ENCODE measurements at regions not wholly inside any gene's neighbourhood (a gene's known extent, or its start where the extent isn't known, plus 50 kb on each side); places are given as distances from the start of the nearest gene placed in this dataset.

DNA sequence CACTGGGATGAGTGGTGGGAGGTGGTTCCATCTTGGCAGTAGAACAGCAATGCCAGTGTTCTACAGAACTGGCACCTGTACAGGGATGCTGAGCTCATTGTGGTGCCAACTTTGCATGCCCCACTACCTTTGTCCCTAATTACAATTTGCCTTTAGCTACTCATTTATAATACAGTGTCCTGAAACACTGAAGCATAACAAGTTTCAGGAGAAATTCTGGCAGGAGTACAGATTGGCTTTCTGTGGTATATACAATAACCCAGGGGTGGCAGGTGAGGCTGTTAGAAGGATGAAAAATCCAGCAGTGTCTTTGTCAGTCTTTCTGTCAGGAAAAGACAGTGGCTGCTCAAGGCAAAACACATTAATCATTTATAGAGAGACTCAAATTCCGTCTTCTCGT lies 240.3 kb downstream of the FAM76B start:
- DNase-seq (ENCODE audit: low read depth in 2 of 2), result no peak

DNA sequence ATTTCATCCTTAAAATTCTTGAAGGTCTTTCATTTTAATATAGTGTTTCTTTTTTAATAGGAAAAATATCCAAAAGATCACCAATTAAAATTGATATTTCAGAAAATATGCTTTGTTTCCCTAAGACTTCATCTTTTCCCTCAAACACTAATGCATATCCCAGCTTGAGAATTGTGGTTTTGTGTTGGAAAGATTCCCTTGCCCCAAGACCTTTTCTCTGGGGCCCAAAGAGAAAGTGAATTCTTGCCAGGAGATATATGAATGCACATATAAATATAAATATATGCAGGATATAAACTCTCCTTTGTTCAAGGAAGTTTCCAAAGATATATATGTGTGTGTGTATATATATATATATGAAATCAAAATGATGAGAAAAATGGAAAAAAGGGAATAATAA lies 241.2 kb downstream of the FAM76B start:
- DNase-seq (ENCODE audit: low read depth in 2 of 2), result no peak

- DNase-seq (ENCODE audit: low read depth in 2 of 2), result no peak
Observed at GRCh38 chr11:95547976-95548375, 241.6 kb downstream of the FAM76B start.

DNA sequence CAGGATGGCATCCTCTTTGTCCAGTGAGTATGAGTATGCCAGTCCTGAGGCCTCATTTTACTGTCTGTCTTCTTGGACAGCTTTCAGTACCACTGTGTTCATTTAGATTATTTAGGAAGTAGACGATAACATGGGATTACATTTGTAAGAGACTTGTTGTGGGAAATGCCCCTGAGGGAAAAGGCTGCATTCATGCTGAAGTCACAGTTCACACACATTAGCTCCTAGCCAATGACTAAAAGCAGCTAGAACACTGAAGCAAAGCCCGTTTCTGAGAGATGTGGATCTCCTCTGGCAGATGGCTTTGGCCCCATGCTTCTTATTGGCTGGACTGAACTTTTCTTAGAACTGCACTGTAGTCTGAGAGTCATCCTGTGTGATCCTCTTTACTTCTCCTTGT lies 242.4 kb downstream of the FAM76B start:
- no peak for DNase-seq (ENCODE audit: low read depth in 2 of 2)

DNA sequence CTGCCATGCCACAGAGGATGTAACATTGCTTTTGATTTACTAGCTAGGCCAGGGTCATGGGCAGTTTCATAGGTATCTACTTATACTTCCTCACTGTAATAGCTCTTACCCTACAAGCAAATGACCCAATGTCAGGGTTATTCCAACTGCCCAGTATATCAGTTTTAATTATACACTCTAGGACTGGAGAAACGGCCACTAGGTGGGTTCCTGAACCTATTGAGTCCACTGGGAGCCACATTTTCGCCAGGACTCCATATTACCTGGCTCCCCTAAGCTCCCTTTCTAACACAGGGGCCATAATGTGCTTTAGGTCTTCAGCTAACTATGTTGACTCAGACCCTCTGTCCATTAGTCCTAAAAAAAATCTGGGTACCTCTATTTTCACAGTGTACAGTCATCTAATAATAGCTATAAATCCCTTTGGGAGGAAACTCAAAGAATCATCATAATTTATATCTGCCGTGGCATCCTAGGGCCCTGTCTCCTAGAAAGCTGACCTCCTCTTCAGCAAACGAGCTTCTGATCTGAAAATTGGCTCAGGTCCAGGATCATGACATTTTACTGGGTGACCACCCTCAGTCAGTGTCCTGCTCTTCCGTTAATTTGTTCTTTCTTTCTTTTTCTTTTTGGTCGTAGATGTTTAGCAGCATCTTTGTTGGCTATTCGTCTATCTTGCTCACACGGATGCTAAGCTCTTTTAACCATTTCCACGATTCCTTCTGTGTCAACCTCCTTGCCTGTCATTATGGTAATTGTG lies 244.3 kb downstream of the FAM76B start:
- no peak for DNase-seq (ENCODE audit: low read depth in 2 of 2)

DNA sequence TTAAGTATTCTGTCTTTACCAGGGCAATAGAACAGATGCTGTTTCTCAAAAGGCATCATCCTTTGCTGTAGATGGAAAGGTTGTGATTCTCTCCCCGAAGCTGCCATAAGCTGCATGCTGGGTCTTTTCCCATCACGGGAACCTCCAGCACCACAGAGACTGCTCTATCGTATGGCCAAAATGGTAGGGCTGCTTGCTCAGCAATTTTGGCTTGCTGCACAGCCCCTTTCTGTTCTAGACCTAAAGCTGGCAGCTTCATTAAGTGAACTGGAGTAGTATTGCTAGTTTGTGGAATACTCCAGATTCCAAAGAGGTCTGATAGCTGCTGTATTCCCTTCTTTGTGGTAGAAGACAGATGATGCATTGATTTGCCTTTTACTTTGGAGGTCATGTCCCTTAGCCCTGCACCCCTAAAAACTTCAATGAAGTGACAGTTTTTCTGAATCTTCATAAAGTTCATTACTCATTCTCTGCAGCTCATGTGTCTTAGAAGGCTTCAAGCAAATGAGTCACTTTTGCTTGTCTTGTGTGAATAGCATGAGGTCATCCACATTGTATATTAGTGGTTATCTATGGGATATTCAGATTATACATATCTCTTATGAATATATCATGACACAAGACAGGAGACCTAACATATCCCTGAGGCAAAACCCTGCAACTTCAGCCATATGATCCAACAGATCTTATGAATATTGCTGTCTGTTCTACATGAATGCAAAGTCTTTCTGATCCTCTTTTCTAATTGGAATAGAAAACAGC lies 245.3 kb downstream of the FAM76B start:
- DNase-seq (ENCODE audit: low read depth in 2 of 2), result no peak

DNA sequence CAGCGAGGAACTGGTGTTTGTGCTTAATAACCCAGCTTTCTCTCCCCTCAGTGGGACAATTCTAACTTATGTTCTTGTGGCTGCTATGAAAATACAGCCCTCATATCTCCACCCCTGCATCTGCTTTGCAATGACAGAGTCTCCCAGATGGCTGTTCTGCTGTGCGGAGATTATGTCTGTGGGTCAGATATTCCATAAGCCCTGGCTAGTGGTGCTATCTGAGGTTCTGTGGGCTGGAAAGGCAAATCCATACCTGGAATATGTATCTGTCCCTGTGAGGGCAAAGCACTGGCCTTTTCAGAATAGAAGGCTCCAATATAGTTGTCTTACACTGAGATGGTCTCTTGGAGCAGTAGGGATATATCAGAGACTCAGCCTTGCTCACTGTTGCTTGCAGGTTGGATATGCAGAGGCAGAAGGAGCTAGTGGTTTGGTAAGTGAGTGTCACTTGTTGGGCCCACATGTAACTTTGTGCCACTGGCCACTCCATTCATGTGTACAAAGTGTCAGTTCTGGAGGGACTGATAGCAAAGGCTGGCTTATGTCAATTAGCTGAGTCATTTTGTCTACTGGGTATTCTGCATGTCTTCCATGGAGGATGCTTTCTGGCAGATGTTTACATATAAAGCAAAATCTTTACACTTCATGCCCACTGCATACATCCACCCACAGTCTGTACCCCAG lies 246.6 kb downstream of the FAM76B start:
- DNase-seq (ENCODE audit: low read depth in 2 of 2), result no peak

DNA sequence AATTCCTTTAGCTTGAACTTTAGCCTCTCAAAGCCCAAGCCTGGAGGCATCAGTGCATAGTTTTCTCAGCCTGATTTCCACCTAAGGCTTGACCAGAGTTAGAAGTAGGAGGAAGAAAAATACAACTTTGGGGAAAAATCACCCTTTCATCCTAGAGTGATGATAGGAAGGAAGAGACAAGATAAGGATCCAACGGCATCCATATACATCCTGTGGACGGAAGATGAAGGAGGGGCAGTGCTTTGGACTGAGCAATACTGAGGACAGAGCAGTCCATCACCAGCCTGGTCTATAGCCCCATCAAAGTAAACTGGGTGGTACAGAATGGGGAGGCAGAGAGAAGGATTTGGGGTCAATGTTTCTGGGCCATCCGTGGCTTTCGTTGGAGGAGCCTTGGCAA lies 247.9 kb downstream of the FAM76B start:
- DNase-seq (ENCODE audit: low read depth in 2 of 2), result no peak

DNA sequence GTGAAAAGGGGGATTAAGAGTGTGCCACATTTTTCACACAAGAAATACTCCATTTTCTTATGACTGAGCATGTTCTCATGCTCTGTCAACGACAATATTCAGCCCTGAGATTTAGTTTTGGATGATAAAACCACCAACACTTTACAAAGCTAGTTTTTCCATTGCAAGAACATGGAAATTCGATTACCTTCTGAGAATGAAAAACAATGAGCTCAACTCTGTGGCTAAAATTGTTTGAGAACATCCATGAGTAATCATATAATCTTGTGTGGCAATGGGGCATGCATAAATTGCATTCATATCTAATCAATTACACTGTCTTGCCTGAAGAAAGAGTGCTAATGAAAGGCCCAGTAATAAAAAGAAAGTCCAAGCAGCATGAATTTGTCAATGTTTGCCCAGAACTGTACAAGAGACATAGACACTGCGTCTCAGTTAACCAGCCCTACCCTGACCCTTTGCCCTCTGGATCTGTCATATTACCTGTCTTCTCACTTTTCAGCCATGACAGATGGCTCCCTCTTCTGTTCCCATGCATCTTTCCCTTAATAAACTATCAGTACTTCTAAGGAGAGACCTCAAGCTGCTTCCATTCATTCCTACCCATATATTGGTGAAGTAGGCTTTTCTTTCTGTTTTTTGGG lies 253.4 kb downstream of the FAM76B start:
- no peak for DNase-seq (ENCODE audit: low read depth in 2 of 2)

DNA sequence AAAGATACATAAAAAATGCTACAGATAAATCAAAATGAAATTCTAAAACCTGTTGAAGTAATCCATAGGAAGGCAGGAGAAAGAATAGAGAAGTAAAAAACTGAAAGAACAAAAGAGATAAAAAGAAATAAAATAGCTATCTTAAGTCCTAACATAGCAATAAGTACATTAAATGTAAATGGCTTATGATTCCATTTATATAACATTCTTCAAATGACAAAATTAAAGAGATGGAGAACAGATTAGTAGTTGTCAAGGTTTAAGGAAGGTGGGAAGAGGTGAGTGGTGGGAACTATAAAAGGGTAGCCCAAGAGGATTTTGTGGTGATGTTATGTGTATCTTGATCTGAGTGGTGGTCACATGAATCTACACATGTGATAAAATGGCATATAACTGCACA lies 254.8 kb downstream of the FAM76B start:
- DNase-seq (ENCODE audit: low read depth in 2 of 2), result no peak

DNA sequence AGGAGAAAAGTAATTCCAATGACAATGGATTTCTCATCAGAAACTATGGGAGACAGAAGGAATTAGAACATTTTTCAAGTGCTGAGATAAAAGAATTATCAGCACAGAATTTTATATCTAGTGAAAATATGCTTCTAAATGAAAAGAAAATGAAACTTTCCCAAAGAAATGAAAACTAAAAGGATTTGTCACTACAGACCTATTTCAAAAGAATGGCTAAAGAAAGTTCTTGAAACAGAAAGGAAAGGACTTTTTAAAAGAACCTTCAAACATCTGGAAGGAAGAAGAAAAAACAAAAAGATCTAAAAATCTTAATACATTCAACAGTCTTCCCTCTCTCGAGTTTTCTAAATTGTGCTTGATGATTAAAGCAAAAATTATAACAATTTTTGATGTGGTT lies 255.4 kb downstream of the FAM76B start:
- DNase-seq (ENCODE audit: low read depth in 2 of 2), result no peak

- DNase-seq (ENCODE audit: low read depth in 2 of 2), result no peak
Observed at GRCh38 chr11:95531116-95531515, 258.5 kb downstream of the FAM76B start.

DNA sequence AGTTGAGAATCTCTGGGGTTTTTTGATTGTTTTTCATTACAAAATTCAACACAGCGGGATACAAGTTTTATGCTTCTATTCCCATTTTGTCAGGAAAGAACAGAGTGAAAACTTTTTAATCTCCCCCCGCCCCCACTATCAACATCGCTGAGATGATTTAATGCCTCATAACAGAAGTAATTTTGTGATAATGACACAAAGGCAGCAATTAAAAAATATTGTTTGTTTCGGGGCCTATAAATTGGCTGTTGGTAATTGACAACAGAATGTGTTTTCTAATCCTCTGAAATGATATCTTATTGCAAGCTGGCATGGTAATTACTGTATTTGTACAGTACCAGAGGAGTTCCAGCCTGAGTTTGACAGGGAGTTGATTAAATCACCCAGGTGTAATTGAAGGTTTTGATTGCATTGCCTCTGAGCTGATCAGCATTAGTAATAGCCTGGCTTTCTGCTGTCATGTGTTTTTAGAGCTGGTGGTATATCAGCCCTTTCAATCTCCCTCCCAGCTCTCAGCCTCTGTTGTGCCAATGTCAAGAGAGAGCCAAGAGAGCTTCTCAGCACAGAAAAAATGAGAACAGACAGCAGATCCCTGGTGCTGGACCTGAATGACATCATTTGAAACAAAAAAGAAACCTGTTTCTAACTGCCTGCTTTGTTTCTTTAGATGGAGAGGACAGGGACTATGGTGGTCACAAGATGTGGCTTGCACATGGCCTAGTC lies 265.1 kb downstream of the FAM76B start:
- DNase-seq (ENCODE audit: low read depth in 2 of 2), result no peak

GRCh38 chr11:95522874-95523273 lies 266.7 kb downstream of the FAM76B start:
- no peak for DNase-seq (ENCODE audit: low read depth in 2 of 2)

GRCh38 chr11:95521862-95522261 lies 267.7 kb downstream of the FAM76B start:
- DNase-seq (ENCODE audit: low read depth in 2 of 2), result no peak

DNA sequence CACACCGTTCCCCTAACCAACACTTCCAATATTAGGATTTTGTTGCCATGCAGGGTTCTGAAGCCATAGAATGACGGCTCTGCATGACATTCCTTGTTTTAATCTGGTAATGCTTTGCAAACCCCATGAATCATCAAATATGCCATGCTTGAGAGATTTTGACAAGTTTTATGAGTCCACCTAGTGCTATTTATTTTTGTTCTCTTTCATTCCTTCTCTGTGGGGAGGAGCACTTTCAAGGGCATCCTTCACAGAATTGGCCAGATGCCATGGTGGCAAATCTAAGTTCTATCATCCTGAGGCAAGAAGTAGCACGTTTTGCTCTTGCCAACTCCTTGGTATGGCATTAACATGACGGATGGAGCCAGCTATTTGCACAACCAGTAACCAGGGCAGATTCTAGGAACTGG lies 268.4 kb downstream of the FAM76B start:
- no peak for DNase-seq (ENCODE audit: low read depth in 2 of 2)

- DNase-seq (ENCODE audit: low read depth in 2 of 2), result no peak
Observed at GRCh38 chr11:95520369-95521132, 269.0 kb downstream of the FAM76B start.

DNA sequence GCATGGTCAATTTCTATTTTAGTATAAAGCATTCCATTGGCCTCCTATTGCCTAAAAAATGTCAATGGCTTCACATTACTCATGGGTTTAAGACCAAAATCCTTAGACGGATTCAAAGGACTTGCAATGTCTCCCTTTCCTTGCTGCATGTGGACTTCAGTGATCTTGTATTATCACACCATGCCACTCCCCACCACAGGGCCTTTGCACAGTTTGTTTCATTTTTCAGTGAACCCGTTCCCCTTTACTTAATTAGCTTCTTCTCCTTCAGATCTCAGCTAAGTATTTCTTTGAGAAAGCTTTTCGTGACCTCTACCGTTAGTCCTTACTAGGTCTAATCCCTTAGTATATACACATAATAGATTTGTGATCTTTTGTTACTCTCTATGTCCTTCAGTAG lies 269.7 kb downstream of the FAM76B start:
- no peak for DNase-seq (ENCODE audit: low read depth in 2 of 2)

DNA sequence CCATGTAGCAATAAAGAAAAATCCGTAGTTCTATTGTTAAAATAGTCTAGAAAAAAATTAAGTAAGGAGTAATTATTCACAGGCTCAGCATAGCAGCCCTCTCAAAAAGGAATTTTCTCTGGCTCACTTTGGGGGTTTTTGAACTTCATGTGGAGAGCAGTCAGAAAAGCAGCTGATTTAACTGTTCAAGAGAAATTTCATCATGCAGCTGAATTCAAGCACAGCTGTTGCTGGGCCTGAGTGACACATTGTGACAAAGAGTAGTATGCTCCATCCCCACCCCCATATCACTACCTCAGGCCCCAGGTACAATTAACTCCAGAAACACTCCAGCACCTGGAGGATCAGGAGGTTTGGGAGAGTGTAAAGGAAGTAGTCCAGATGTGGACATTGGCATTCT lies 272.1 kb downstream of the FAM76B start:
- DNase-seq (ENCODE audit: low read depth in 2 of 2), result no peak

- no peak for DNase-seq (ENCODE audit: low read depth in 2 of 2)
Observed at GRCh38 chr11:95516786-95517185, 272.8 kb downstream of the FAM76B start.

GRCh38 chr11:95516175-95516574 lies 273.4 kb downstream of the FAM76B start:
- DNase-seq (ENCODE audit: low read depth in 2 of 2), result no peak

All from stimulated activated CD4-positive, alpha-beta T cell treated with anti-CD3 and anti-CD28 coated beads, Interleukin-1b, Interleukin-23, amount 100 ng/mL, for 1 hour (primary cell).